HG03565 (cell line): ENCODE measurements at regions not wholly inside any gene's neighbourhood (a gene's known extent, or its start where the extent isn't known, plus 50 kb on each side); places are given as distances from the start of the nearest gene placed in this dataset.
A peak's percentile ranks its signal among the peaks of the same experiment; 100 is the strongest.

Source experiments
- ATAC-seq: cut with Tn5 transposase; IDR thresholded peaks from one replicate; pipeline ENCODE4 v1.9.1; 2021; ENCODE audit warnings: mild to moderate bottlenecking, moderate library complexity; ENCODE audit not compliant: unreplicated experiment

GRCh38 chr2:6750411-6751158, 115.1 kb downstream of the CMPK2 start:
- ATAC-seq, result no peak

DNA sequence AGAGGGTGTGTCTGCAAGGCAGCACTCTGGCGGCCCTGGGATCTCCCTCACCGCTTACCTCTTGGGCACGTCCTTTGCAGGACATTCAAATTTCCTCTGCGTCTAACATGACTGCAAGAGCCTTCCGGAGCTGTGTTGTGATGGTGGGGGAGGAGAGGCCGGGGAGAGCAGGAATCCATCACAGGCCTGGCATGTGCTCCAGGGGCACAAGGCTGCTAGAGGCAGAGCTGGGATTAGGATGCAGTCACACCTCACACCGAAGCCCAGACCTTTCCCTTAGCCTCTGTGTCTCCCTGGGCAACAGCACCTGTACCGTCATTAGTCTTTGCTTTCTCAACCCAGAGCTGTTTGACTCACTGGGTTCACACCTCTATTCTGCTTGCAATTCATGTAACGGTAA, 111.3 kb downstream of the CMPK2 start:
- no peak for ATAC-seq

GRCh38 chr2:6755456-6755855, 110.3 kb downstream of the CMPK2 start:
- ATAC-seq, result no peak

- no peak for ATAC-seq
Observed at GRCh38 chr2:6757215-6757614, 108.5 kb downstream of the CMPK2 start.

GRCh38 chr2:6759689-6760088, 106.0 kb downstream of the CMPK2 start:
- ATAC-seq, result no peak

DNA sequence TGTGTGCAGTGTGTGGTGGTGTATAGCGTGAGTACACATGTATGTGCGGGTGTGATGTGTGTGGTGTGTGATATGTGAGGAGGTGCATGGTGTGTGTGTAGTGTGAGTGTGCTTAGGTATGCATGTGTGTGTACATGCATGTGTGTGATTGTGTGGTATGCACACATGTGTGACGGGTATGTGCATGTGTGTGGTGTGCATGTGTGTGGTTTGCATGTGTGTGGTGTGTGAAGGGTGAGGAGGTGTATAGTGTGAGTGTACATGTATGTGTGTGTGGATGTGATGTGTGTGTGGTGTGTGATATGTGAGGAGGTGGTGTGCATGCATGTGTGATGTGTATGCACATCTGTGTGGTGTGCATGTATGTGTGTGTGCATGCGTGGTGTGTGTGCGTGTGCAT, 105.6 kb downstream of the CMPK2 start:
- ATAC-seq, result no peak

DNA sequence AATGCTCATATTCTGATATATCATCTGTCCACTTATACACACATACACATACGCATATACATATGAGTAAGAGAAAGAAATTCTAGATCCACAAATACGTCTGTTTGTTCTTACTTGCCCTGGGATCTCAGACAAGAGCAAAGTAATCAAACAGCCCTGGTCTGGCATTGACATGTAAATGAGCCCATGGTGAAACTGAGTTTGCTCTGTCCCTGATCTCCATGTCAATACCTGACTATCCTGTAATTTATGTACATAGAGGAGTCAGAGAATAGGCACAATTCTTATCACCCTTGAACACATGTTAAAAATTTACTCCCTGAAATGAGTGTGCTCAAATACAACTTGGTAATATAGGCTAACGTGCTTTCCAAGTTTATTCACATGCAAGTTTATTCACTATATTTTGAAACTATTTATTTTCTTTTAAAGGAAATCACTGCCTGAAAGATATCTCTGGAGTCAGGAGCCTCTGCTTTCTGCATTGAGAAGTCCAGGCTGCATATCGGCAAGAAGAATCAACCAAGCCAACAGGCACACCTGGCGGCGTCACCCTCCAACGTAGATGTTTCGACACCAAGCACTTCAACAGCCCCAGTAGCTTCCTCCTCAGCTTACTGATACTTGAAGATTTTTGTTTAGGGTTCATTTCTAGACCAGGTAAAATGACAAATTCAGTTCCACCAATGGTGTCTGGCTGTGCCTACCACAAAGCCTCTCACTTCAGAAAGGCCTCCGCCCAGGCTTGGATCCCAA, 100.6 kb downstream of the CMPK2 start:
- ATAC-seq, result no peak

GRCh38 chr2:6769346-6769745, 96.4 kb downstream of the CMPK2 start:
- no peak for ATAC-seq

GRCh38 chr2:6770006-6770405, 95.7 kb downstream of the CMPK2 start:
- no peak for ATAC-seq

DNA sequence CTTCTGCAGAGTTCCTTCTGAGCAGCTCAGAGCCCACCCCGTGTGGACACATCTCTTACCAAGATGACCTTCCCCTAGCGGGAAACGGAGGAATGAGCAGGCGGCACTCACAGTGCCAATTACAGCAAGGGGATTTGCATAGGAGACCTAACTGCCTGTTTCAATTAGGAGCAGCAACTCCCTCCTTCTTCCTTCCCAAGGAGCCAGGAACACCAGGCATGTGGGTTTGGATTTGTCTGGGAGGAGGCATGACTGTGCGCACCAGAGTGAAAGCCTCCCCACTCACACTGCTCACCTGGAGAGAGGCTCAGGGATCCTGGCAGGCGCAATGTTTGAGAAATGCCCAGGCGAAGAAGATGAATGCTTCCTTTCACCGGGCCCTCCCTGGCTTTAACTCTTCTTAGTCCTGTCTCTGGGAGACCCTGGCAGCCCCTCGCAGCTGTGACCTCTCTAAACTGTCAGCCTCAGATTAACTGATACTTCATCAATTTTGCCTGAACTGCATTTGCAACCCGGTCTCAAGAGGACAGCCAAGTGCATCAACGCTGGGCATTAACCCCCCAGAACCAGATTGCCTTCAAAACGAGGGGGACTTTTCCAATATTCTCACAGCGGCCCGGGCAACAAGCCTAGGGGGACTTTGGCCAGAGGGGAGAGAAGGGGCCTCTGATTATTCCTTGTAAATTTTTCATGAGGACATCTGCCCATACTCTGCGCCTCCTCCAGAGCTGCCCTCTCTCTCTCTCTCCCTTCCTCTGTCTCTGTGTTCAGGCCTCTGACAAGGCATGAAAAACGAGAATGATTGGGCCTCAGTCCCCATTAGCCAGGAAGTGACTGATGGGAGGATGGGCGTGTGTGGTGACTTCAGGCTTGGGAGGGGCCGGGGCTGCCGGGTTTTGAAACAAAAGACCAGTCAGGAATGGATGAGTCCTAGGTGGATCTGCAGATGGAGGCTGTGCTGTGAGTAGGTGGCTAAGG, 93.8 kb downstream of the CMPK2 start:
- ATAC-seq, result no peak

GRCh38 chr2:6773007-6773693, 92.6 kb downstream of the CMPK2 start:
- ATAC-seq, result peak; percentile 95

- no peak for ATAC-seq
Observed at GRCh38 chr2:6773694-6774044, 92.0 kb downstream of the CMPK2 start.

DNA sequence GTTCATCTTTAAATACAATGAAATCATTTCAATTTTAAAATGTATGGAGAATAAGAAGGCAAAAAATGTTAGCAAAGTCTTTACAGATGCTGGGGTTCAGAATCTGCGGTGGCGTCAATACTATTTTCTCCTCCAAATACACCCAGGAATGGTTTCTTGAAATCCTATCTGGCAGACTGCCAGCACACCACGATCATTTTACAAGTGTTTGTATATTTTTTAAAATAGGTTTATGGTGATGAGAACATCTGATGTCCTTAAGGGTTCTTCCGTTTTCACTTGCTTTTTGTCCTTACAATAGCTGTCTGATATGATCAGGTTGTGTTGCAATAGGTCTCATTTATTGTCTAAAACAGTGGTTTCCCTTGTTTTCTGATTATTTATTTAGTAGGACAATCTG, 89.6 kb downstream of the CMPK2 start:
- no peak for ATAC-seq

DNA sequence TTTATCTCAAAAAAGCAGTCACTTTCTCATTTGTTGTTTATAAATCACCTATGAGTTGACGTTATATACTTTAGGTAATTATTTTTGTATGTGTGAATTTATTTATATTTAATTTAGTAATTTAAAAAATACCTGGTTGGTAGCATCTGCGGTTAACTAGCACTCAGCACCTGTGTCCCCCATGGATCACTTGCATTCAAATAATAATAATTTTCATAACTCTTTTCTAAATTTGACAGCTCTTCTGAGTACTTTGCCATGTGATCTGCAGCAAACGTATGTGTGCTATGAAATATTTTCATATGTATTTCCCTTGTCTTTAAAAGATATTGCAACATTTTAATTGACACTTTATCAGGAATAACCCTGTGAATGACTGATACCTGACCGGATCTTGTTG, 88.1 kb downstream of the CMPK2 start:
- ATAC-seq, result no peak

GRCh38 chr2:6780765-6781274, 84.9 kb downstream of the CMPK2 start:
- peak; percentile 56 for ATAC-seq

GRCh38 chr2:6782517-6783237, 83.0 kb downstream of the CMPK2 start:
- ATAC-seq, result no peak

- no peak for ATAC-seq
Observed at GRCh38 chr2:6783238-6783614, 82.5 kb downstream of the CMPK2 start.

GRCh38 chr2:6784291-6784690, 81.4 kb downstream of the CMPK2 start:
- ATAC-seq, result no peak

DNA sequence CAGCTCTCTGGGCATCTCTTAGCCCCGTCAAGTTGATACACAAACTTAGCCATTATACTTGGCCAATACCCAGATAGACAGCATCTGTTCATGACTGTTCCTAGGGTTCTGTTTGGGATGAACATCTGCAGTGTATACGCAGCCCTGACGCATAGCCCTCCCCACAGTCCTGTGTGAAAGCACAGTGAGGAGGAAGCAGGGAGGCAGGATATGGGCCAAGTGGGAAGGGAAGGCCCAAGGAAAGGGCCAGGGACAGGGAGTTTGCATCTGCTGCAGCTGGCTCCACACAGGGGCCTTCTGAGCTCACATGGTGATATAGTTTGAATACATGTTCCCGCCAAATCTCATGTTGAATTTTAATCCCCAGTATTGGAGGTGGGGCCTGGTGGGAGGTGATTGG, 80.2 kb downstream of the CMPK2 start:
- ATAC-seq, result no peak

DNA sequence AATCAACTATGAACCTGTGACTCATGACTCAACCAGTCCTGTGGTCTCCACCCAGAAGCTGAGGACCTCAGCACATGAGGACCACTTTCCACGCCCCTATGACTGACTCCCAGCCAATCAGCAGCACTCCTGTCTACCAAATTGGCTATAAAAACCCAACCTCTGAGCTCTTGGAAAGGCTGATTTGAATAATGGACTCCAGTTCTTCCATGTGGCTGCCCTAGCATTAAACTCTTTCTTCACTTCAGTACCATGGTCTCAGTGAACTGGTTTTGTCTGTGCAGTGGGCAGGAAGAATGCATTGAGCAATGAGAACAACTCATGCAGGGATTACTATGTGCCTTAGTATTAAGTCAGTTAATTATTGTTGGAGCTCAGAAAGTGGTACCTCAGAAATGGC, 78.3 kb downstream of the CMPK2 start:
- no peak for ATAC-seq
